T-cell (primary cell): ENCODE measurements at regions not wholly inside any gene's neighbourhood (a gene's known extent, or its start where the extent isn't known, plus 50 kb on each side); places are given as distances from the start of the nearest gene placed in this dataset.

Source experiments
- ATAC-seq, 4 experiments: fragments of 200-7000 bp in 3 of 4; fragments of 150-1000 bp in 1 of 4; cut with Tn5 transposase; replicated peaks in 1 of 4; 1 replicate in 3 of 4; 2 replicates in 1 of 4; pipeline ENCODE4 v1.10.0; 2021; ENCODE audit warnings: moderate library complexity in 3 of 4, mild to moderate bottlenecking in 2 of 4, moderate number of reproducible peaks in 1 of 4
- CTCF ChIA-PET, 2 donors: fragments of 300-600 bp; sonication (Branson Sonifier 250); formaldehyde crosslinking; loops; one replicate each; lab custom pipeline; 2022; ENCODE audit warnings: antibody characterized with exemption in 2 of 2; lab: Charles Lee
- POLR2A ChIA-PET, 2 donors: fragments of 300-600 bp; sonication (Branson Sonifier 250); formaldehyde crosslinking; loops; one replicate each; lab custom pipeline; 2022; ENCODE audit warnings: antibody characterized with exemption in 2 of 2; lab: Charles Lee
- DNase-seq, 35 experiments: peaks; one replicate each; pipeline versions ENCODE4 v3.0.0 to v3.0.0-alpha.2; 2013 to 2023
- H3K27ac ChIP-seq: one replicate; pipeline ENCODE4 v1.5.1; 2013; ENCODE audit warnings: low read length
- H3K27me3 ChIP-seq, 2 experiments: replicated peaks in 1 of 2; 1 replicate in 1 of 2; 2 replicates in 1 of 2; pipeline versions ENCODE4 v1.6.1 to v1.7.0; 2013; ENCODE audit warnings: low read length in 1 of 2, mixed read lengths in 1 of 2; ENCODE audit not compliant: control insufficient read depth in 2 of 2, insufficient read depth in 2 of 2; ENCODE audit errors: extremely low read depth in 1 of 2
- H3K36me3 ChIP-seq, 2 donors: 1 replicate in 1 of 2; 2 replicates in 1 of 2; pipeline versions ENCODE4 v1.6.1 to v1.7.0; 2013; ENCODE audit warnings: low read length in 1 of 2; ENCODE audit not compliant: control insufficient read depth in 2 of 2, insufficient read depth in 1 of 2; ENCODE audit errors: extremely low read depth in 1 of 2
- H3K4me1 ChIP-seq, 2 experiments: 1 replicate in 1 of 2; 2 replicates in 1 of 2; pipeline versions ENCODE4 v1.6.1 to v1.7.0; 2013; ENCODE audit warnings: low read length in 2 of 2, mixed read lengths in 1 of 2; ENCODE audit not compliant: insufficient read depth in 2 of 2, control insufficient read depth in 1 of 2; ENCODE audit errors: extremely low read depth in 1 of 2
- H3K4me3 ChIP-seq, 2 donors: 1 replicate in 1 of 2; 2 replicates in 1 of 2; pipeline versions ENCODE4 v1.5.1 to v1.7.0; 2013; ENCODE audit warnings: mild to moderate bottlenecking in 2 of 2, low read length in 1 of 2, moderate library complexity in 1 of 2; ENCODE audit not compliant: control insufficient read depth in 1 of 2; ENCODE audit errors: extremely low read depth in 1 of 2
- H3K9me3 ChIP-seq: 2 replicates; pipeline ENCODE4 v1.7.0; 2013
- H3K27ac Mint-ChIP-seq, 2 donors: one replicate each; pipeline ENCODE4 v1.8.0; 2020 to 2021; ENCODE audit warnings: mild to moderate bottlenecking in 2 of 2, mixed read lengths in 2 of 2
- H3K27me3 Mint-ChIP-seq, 2 donors: one replicate each; pipeline ENCODE4 v1.8.0; 2021 to 2022; ENCODE audit warnings: mixed read lengths in 2 of 2
- H3K36me3 Mint-ChIP-seq: one replicate; pipeline ENCODE4 v1.8.0; 2021; ENCODE audit warnings: mixed read lengths
- H3K4me1 Mint-ChIP-seq, 3 donors: one replicate each; pipeline ENCODE4 v1.8.0; 2020 to 2022; ENCODE audit warnings: mixed read lengths in 3 of 3, mild to moderate bottlenecking in 1 of 3
- H3K4me3 Mint-ChIP-seq, 3 donors: one replicate each; pipeline ENCODE4 v1.8.0; 2020 to 2022; ENCODE audit warnings: mild to moderate bottlenecking in 3 of 3, mixed read lengths in 3 of 3, moderate library complexity in 3 of 3
- H3K9me3 Mint-ChIP-seq, 3 donors: one replicate each; pipeline ENCODE4 v1.8.0; 2020 to 2022; ENCODE audit warnings: mixed read lengths in 3 of 3
- WGBS: methylation state at CpG from one replicate; pipeline ENCODE4 v1.1.5; 2013; ENCODE audit warnings: missing lambda C conversion rate; ENCODE audit not compliant: insufficient coverage; 5-methylcytosine and 5-hydroxymethylcytosine counted together

DNA sequence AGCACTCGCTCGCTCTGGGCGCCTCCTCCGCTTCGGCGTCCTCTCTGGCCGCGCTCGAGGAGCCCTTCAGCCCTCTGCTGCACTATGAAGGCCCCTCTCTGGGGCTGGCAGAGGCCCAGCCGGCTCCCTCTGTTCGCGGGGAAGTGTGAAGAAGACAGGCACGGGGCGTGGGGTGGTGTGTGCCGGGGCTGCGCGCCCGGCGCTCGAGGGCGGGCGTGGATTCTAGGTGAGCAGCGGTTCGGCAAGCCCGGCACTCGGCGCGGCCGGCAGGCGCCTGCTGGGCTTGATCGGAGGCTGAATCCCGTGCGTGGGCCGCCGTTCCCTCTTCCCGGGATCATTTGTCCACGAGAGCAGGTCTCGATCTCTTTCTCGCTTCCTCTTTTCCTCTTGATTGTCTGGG, 153.0 kb downstream of the SLC35B3 start:
- ATAC-seq, result no peak

DNA sequence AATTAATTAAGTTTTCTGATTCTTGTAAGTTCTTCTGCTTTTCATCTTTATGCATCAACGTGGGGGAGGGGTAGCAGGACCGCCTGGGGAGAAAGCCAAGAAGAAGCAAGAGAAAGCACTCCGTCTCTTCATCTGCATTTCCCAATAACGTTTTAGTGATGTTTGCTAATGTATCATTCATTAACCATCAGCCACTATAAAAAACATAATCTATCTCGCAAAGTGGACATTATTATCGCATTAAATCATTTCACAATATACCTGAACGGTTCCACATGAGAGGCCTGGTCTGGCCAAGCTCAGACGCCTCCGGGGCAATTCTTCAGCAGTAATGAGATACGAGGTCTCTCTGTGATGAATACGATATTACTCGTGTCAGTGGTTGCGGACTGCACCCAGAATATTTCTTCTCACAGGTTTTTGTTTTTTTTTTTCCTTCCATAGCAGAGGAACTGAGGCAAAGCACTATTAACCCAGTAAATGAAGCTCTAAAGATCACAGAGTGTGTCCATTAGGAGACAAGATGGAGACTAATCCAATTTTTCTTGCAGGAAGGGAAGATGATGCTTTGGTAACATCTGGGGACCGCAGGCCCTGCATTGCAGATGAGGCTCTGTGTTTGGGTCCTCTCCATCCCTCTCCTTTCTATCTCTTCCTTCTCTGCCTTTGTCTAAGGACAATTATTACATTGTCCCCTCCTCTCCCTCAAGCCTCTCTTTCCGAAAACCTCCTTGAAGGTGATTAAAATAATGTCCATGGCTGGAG, 156.1 kb downstream of the SLC35B3 start:
- WGBS, result 92% methylated on average over 4 of the region's 15 CpGs
- ATAC-seq, result no peak
- no peak overlapping the region for H3K4me3 Mint-ChIP-seq
- H3K36me3 Mint-ChIP-seq, result no peaks in the 10 kb centered on the region
- peaks cover 3 to 13% (median 9%) of the 10 kb centered on the region in 3 donors for H3K4me1 Mint-ChIP-seq
- Histone ChIP-seq H3K36me3 (no peaks in the 10 kb centered on the region), H3K27ac (no peak overlapping the region), H3K4me3 (no peak overlapping the region), H3K27me3 (no peaks in the 10 kb centered on the region), H3K4me1 (peaks cover 0 to 11% of the 10 kb centered on the region in 2 experiments), H3K9me3 (no peaks in the 10 kb centered on the region)
- no peak overlapping the region for H3K27ac Mint-ChIP-seq
- ChIA-PET POLR2A (no interaction called here), CTCF (interaction anchor here in 1 of 2 donors (0.7 kb wide), 1 partner anchor 73 kb away, joined by 3 read pairs; no protein-coding TSS in a partner anchor)
- H3K9me3 Mint-ChIP-seq, result peaks cover 0 to 2% (median 0%) of the 10 kb centered on the region in 3 donors
- peaks cover 3% of the 10 kb centered on the region in 2 donors for H3K27me3 Mint-ChIP-seq
- no peak for DNase-seq

More for the DNA sequence above, 153.0 kb downstream of the SLC35B3 start:
- Histone ChIP-seq H3K4me1 (peaks cover 0 to 11% of the 10 kb centered on the region in 2 experiments), H3K27me3 (no peaks in the 10 kb centered on the region), H3K36me3 (no peaks in the 10 kb centered on the region), H3K27ac (no peak overlapping the region), H3K9me3 (no peaks in the 10 kb centered on the region), H3K4me3 (no peak overlapping the region)
- Mint-ChIP-seq H3K36me3 (no peaks in the 10 kb centered on the region), H3K27ac (no peak overlapping the region), H3K4me1 (peaks cover 3 to 13% (median 9%) of the 10 kb centered on the region in 3 donors), H3K9me3 (peaks cover 0 to 7% (median 2%) of the 10 kb centered on the region in 3 donors), H3K27me3 (peaks cover 5 to 8% of the 10 kb centered on the region in 2 donors), H3K4me3 (no peak overlapping the region)
- WGBS, result 94% methylated on average over 25 of the region's 39 CpGs
- POLR2A ChIA-PET, result no interaction called here
- CTCF ChIA-PET, result interaction anchor here in 1 of 2 donors (0.9 kb wide), 1 partner anchor 63 kb away, joined by 3 read pairs; no protein-coding TSS in a partner anchor
- DNase-seq, result no peak

DNA sequence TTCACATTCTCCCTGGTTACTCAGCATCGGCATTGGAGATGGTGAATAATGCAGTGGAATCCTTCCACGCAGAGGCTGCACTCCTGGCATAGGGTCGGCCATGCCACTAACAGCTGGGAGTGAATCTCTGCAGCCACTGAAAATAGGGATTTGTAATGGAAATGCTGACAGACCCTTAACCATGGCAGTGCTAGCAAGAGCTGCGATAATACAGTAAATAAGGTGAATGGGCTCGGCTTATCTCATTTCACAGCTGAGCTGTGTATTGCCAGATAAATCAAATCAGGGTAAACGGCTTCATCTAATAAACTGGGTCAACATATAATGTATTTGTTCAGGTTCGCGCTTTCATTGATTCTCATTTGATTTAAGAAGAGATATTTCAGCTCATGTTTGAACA, 156.8 kb downstream of the SLC35B3 start:
- Mint-ChIP-seq H3K4me3 (no peak overlapping the region), H3K4me1 (peaks cover 3 to 13% (median 9%) of the 10 kb centered on the region in 3 donors), H3K9me3 (peaks cover 0 to 2% (median 0%) of the 10 kb centered on the region in 3 donors), H3K27me3 (peaks cover 3% of the 10 kb centered on the region in 2 donors), H3K36me3 (no peaks in the 10 kb centered on the region), H3K27ac (no peak overlapping the region)
- no peaks in the 10 kb centered on the region for H3K9me3 ChIP-seq
- ATAC-seq (no peak), DNase-seq (no peak)
- ChIA-PET CTCF (interaction anchor here in 1 of 2 donors (0.7 kb wide), 1 partner anchor 74 kb away, joined by 3 read pairs; no protein-coding TSS in a partner anchor), POLR2A (no interaction called here)
- no peaks in the 10 kb centered on the region for H3K36me3 ChIP-seq
- H3K27ac ChIP-seq, result no peak overlapping the region
- peaks cover 0 to 11% of the 10 kb centered on the region in 2 experiments for H3K4me1 ChIP-seq
- 100% methylated on average over 1 of the region's 8 CpGs for WGBS
- no peaks in the 10 kb centered on the region for H3K27me3 ChIP-seq
- no peak overlapping the region for H3K4me3 ChIP-seq

DNA sequence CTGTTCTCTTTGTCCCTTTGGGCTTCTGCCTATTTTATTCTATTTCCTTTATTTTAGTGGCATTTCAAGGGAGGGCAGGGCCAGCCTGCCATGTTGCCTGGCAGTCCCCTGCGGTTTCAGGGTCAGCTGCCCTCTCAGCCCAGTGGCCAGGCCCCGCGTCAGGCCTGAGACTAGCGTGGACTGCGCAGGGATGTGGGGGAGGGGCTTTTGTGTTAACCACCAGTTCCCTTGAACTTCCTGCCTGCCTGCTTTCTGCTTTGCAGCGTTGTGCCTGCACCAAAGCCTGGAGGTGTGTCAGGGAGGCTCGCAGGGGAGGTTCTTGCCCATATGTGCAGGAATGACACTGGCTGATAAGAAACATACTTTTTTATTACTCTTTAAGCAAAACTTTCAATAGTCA, 157.6 kb downstream of the SLC35B3 start:
- WGBS, result 11% methylated on average over 5 of the region's 7 CpGs
- ATAC-seq, result no peak
- no peak overlapping the region for H3K4me3 Mint-ChIP-seq
- peaks cover 3 to 13% (median 9%) of the 10 kb centered on the region in 3 donors for H3K4me1 Mint-ChIP-seq
- no peaks in the 10 kb centered on the region for H3K9me3 Mint-ChIP-seq
- Histone ChIP-seq H3K4me3 (no peak overlapping the region), H3K9me3 (no peaks in the 10 kb centered on the region), H3K4me1 (peaks cover 0 to 11% of the 10 kb centered on the region in 2 experiments), H3K27ac (no peak overlapping the region), H3K27me3 (no peaks in the 10 kb centered on the region), H3K36me3 (no peaks in the 10 kb centered on the region)
- H3K27me3 Mint-ChIP-seq, result peaks cover 2 to 3% of the 10 kb centered on the region in 2 donors
- peak in 2 of 35 experiments; percentile 4 to 7 for DNase-seq
- POLR2A ChIA-PET, result no interaction called here
- no peak overlapping the region for H3K27ac Mint-ChIP-seq
- CTCF ChIA-PET, result no interaction called here
- H3K36me3 Mint-ChIP-seq, result no peaks in the 10 kb centered on the region

DNA sequence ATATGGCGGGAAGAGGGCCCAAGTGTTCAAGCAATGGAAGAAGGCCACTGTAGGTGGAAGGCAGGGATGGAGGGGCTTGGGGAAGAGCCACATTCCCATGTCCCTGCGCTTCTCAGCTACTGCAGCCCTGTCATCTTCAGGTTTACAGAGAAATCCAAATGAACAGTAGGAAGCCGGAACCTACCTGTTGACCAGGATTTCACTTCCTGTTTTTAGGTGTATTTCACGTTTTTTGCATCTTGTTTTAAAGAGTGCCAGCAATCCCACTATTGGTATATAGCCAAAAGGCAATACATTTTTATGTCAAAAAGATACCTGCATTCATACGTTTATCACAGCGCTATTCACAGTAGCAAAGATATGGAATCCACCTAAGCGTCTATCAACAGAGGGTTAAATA, 159.2 kb downstream of the SLC35B3 start:
- H3K36me3 Mint-ChIP-seq, result no peaks in the 10 kb centered on the region
- H3K27me3 Mint-ChIP-seq, result peaks cover 0 to 3% of the 10 kb centered on the region in 2 donors
- H3K4me1 Mint-ChIP-seq, result peaks cover 3 to 13% (median 9%) of the 10 kb centered on the region in 3 donors
- ATAC-seq, result no peak
- H3K4me3 Mint-ChIP-seq, result no peak overlapping the region
- no peak for DNase-seq
- H3K4me3 ChIP-seq, result no peak overlapping the region
- H3K27ac Mint-ChIP-seq, result no peak overlapping the region
- no peaks in the 10 kb centered on the region for H3K27me3 ChIP-seq
- no peaks in the 10 kb centered on the region for H3K9me3 ChIP-seq
- CTCF ChIA-PET, result no interaction called here
- POLR2A ChIA-PET, result interaction anchor here in 1 of 2 donors (0.5 kb wide), 1 partner anchor 240 kb away, joined by 3 read pairs; no protein-coding TSS in a partner anchor
- no peak overlapping the region for H3K27ac ChIP-seq
- H3K9me3 Mint-ChIP-seq, result no peaks in the 10 kb centered on the region
- H3K36me3 ChIP-seq, result no peaks in the 10 kb centered on the region
- 100% methylated on average over 2 of the region's 7 CpGs for WGBS
- peaks cover 0 to 11% of the 10 kb centered on the region in 2 experiments for H3K4me1 ChIP-seq

DNA sequence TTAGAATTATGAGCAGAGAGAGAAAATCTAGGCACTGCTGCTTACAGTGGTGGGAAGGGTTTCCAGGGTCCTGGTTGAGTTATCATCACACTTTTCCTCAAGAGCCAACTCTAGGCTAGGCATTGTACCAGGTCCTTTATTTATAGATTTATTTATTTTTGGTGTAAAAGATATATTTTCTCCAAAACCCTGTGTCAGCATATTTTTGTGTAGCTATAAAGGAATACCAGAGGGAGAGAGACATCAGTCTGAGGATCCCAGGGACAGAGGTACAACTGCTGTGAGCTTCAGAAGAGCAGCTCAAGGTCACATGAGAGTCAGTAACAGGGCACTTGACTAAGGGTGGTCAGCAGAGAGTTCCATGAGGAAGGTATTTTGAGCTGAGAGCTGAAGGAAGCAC, 159.7 kb downstream of the SLC35B3 start:
- no peak for DNase-seq
- H3K4me3 Mint-ChIP-seq, result no peak overlapping the region
- CTCF ChIA-PET, result no interaction called here
- no peaks in the 10 kb centered on the region for H3K9me3 Mint-ChIP-seq
- H3K27ac Mint-ChIP-seq, result no peak overlapping the region
- POLR2A ChIA-PET, result interaction anchor here in 1 of 2 donors (0.5 kb wide), 1 partner anchor 241 kb away, joined by 3 read pairs; no protein-coding TSS in a partner anchor
- H3K4me1 Mint-ChIP-seq, result peaks cover 3 to 13% (median 9%) of the 10 kb centered on the region in 3 donors
- no peaks in the 10 kb centered on the region for H3K36me3 Mint-ChIP-seq
- Histone ChIP-seq H3K36me3 (no peaks in the 10 kb centered on the region), H3K27me3 (no peaks in the 10 kb centered on the region), H3K4me1 (peaks cover 0 to 11% of the 10 kb centered on the region in 2 experiments), H3K27ac (no peak overlapping the region), H3K4me3 (no peak overlapping the region), H3K9me3 (no peaks in the 10 kb centered on the region)
- H3K27me3 Mint-ChIP-seq, result peaks cover 0 to 3% of the 10 kb centered on the region in 2 donors
- no peak for ATAC-seq
